Neural cell (in vitro differentiated cells): ENCODE measurements at regions not wholly inside any gene's neighbourhood (a gene's known extent, or its start where the extent isn't known, plus 50 kb on each side); places are given as distances from the start of the nearest gene placed in this dataset.

Experiments used
- CTCF ChIP-seq: fragments of 450-650 bp; IDR thresholded peaks from 2 replicates; pipeline ENCODE4 v1.5.1; 2014; ENCODE audit warnings: antibody characterized with exemption, mild to moderate bottlenecking, moderate library complexity; ENCODE audit not compliant: poor library complexity, severe bottlenecking
- EP300 ChIP-seq: fragments of 450-650 bp; conservative IDR thresholded peaks from 2 replicates; pipeline ENCODE4 v1.6.1; 2014; ENCODE audit warnings: antibody characterized with exemption, mild to moderate bottlenecking, moderate library complexity; ENCODE audit not compliant: poor library complexity, severe bottlenecking
- REST ChIP-seq: IDR thresholded peaks from 2 replicates; pipeline ENCODE4 v1.6.1; 2012; ENCODE audit warnings: borderline replicate concordance

GRCh38 chr22:27461470-27461869 lies 340.1 kb downstream of the MN1 start:
- no peak for TF ChIP-seq CTCF
- TF ChIP-seq REST: no peak
- no peak for TF ChIP-seq EP300
